Lower lobe of right lung (tissue), 2 donors: ENCODE measurements at regions not wholly inside any gene's neighbourhood (a gene's known extent, or its start where the extent isn't known, plus 50 kb on each side); places are given as distances from the start of the nearest gene placed in this dataset.

Experiments used
- ATAC-seq, 2 donors: fragments of 200-7000 bp; cut with Tn5 transposase; one replicate each; pipeline ENCODE4 v1.9.1; 2020 to 2022; ENCODE audit warnings: mild to moderate bottlenecking in 2 of 2, moderate library complexity in 2 of 2
- DNase-seq: peaks from one replicate; pipeline ENCODE4 v3.0.0-alpha.2; 2020
- H3K27ac ChIP-seq: fragments of 200-600 bp; one replicate; pipeline ENCODE4 v1.8.0; 2022
- H3K27me3 ChIP-seq: fragments of 200-600 bp; one replicate; pipeline ENCODE4 v1.8.0; 2022; ENCODE audit warnings: low read depth
- H3K36me3 ChIP-seq: fragments of 200-600 bp; one replicate; pipeline ENCODE4 v1.8.0; 2022; ENCODE audit warnings: mild to moderate bottlenecking
- H3K4me1 ChIP-seq: fragments of 200-600 bp; one replicate; pipeline ENCODE4 v1.8.0; 2022
- H3K4me3 ChIP-seq: fragments of 200-600 bp; one replicate; pipeline ENCODE4 v1.8.0; 2022; ENCODE audit warnings: mild to moderate bottlenecking
- H3K9me3 ChIP-seq: fragments of 200-600 bp; one replicate; pipeline ENCODE4 v1.8.0; 2022
- CTCF ChIP-seq: fragments of 200-600 bp; IDR thresholded peaks from one replicate; pipeline ENCODE4 v1.8.0; 2022; ENCODE audit warnings: antibody characterized with exemption, mild to moderate bottlenecking
- intact Hi-C: fragments of 100-400 bp; cut with DNase I; formaldehyde crosslinking; loops from one replicate; pipeline ENCODE4 v1.11.0; 2022
- donor health status: DM: no; HTN: yes; CAD: no; lungs with severe emphysema.

DNA sequence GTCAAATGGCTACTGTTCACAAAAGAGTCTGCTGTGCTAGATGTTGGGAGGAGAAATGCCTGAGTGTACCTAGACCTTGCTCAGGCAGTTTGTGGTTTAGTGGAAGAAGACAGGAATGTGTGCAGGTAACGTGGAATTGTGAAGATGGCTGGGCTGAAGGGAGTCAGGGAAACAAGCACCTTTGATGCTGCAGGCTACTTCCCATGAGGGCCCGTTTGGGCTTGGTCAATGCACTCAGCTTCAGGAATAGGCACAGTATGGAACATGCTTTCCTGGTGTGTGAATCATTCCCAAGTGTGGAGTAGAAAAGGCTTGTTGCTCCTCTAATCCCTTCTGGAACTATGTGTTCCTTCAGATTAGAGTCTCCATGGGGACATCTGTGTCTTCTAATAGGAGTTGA is 318.3 kb upstream of the MTNR1B start:
- intact Hi-C loops = no loop called here
- no peak overlapping the region for H3K4me3 ChIP-seq
- TF ChIP-seq CTCF = no peak
- H3K9me3 ChIP-seq = no peaks in the 10 kb centered on the region
- H3K27ac ChIP-seq = no peak overlapping the region
- no peaks in the 10 kb centered on the region for H3K4me1 ChIP-seq
- DNase-seq (no peak), ATAC-seq (no peak)
- no peaks in the 10 kb centered on the region for H3K27me3 ChIP-seq
- no peaks in the 10 kb centered on the region for H3K36me3 ChIP-seq

DNA sequence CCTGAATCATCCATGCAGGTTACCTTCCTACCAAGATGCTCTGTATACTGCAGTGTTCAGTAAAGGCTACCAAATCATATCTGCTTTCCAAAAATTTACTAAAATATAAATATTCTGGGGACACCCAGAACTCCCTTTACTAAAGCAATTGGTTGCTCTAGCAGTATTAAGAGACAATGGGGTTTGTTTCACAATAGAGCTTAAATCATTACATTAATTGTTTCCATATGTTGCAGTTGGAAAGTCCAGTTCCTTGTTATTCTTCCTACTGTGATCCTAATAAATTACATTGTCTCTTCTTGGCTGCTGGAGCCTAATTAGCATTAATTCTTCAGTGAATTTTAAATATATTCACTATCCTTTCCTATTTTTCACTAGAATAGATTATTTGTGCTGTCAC is 316.0 kb upstream of the MTNR1B start:
- Histone ChIP-seq H3K36me3 (no peaks in the 10 kb centered on the region), H3K9me3 (no peaks in the 10 kb centered on the region), H3K27ac (no peak overlapping the region), H3K4me1 (no peaks in the 10 kb centered on the region), H3K27me3 (no peaks in the 10 kb centered on the region), H3K4me3 (no peak overlapping the region)
- ATAC-seq = no peak
- TF ChIP-seq CTCF = no peak
- intact Hi-C loops = no loop called here
- no peak for DNase-seq

DNA sequence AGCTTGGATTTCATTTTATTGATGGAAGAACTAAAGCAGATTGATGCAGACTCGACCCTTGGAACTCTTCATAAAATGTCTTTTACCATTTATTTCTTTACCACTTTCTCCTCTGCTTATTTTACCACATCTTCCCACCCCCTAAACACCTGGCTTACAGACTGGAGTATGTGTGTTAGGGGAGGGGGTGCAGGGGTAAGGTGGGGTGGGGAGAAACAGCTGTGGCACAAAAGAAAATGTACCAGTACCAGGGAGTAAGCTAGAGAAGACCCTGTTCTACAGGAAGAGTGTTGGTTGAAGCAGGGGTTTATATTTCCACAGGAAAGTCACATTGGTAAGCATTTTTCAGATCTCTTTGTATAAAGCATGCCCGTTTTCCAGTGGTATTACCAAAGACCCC is 312.7 kb upstream of the MTNR1B start:
- Histone ChIP-seq H3K27ac (no peak overlapping the region), H3K9me3 (no peaks in the 10 kb centered on the region), H3K4me3 (no peak overlapping the region), H3K4me1 (no peaks in the 10 kb centered on the region), H3K36me3 (no peaks in the 10 kb centered on the region), H3K27me3 (no peaks in the 10 kb centered on the region)
- intact Hi-C loops = no loop called here
- ATAC-seq = no peak
- TF ChIP-seq CTCF = no peak
- DNase-seq = no peak

- no peak for ATAC-seq
- Histone ChIP-seq H3K36me3 (no peaks in the 10 kb centered on the region), H3K27me3 (no peaks in the 10 kb centered on the region), H3K4me3 (no peak overlapping the region), H3K27ac (no peak overlapping the region), H3K9me3 (no peaks in the 10 kb centered on the region), H3K4me1 (no peaks in the 10 kb centered on the region)
- TF ChIP-seq CTCF = no peak
- DNase-seq = no peak
- intact Hi-C loops = no loop called here
These were observed 312.2 kb upstream of the MTNR1B start for GRCh38 chr11:92657226-92657625.

- no peaks in the 10 kb centered on the region for H3K36me3 ChIP-seq
- no peak for TF ChIP-seq CTCF
- no peaks in the 10 kb centered on the region for H3K27me3 ChIP-seq
- no peak for DNase-seq
- ATAC-seq = no peak
- no peak overlapping the region for H3K4me3 ChIP-seq
- no peak overlapping the region for H3K27ac ChIP-seq
- no peaks in the 10 kb centered on the region for H3K4me1 ChIP-seq
- intact Hi-C loops = no loop called here
- H3K9me3 ChIP-seq = no peaks in the 10 kb centered on the region
These were observed 310.7 kb upstream of the MTNR1B start for GRCh38 chr11:92658733-92659132.

- H3K4me1 ChIP-seq = no peaks in the 10 kb centered on the region
- no peaks in the 10 kb centered on the region for H3K27me3 ChIP-seq
- DNase-seq = no peak
- intact Hi-C loops = no loop called here
- no peaks in the 10 kb centered on the region for H3K9me3 ChIP-seq
- no peaks in the 10 kb centered on the region for H3K36me3 ChIP-seq
- TF ChIP-seq CTCF = no peak
- H3K4me3 ChIP-seq = no peak overlapping the region
- no peak overlapping the region for H3K27ac ChIP-seq
- no peak for ATAC-seq
These were observed 309.7 kb upstream of the MTNR1B start for GRCh38 chr11:92659793-92660192.
